Immature natural killer cell (primary cell): ENCODE measurements at regions not wholly inside any gene's neighbourhood (a gene's known extent, or its start where the extent isn't known, plus 50 kb on each side); places are given as distances from the start of the nearest gene placed in this dataset.

Source experiments
- DNase-seq, 3 donors: peaks; one replicate each; pipeline ENCODE4 v3.0.0; 2022; ENCODE audit warnings: mixed read lengths in 1 of 3
- H3K27ac Mint-ChIP-seq, 6 donors: one replicate each; pipeline ENCODE4 v1.8.0; 2020; ENCODE audit warnings: mixed read lengths in 6 of 6, mild to moderate bottlenecking in 5 of 6, inconsistent platforms in 4 of 6, moderate library complexity in 3 of 6
- H3K27me3 Mint-ChIP-seq, 3 donors: one replicate each; pipeline ENCODE4 v1.8.0; 2020 to 2021; ENCODE audit warnings: low read depth in 3 of 3, mild to moderate bottlenecking in 3 of 3, mixed read lengths in 3 of 3, moderate library complexity in 3 of 3, inconsistent platforms in 1 of 3
- H3K36me3 Mint-ChIP-seq, 3 donors: one replicate each; pipeline ENCODE4 v1.8.0; 2020; ENCODE audit warnings: mixed read lengths in 3 of 3, inconsistent platforms in 2 of 3, mild to moderate bottlenecking in 2 of 3
- H3K4me1 Mint-ChIP-seq, 2 donors: one replicate each; pipeline ENCODE4 v1.8.0; 2020; ENCODE audit warnings: inconsistent platforms in 2 of 2, mild to moderate bottlenecking in 2 of 2, mixed read lengths in 2 of 2, moderate library complexity in 1 of 2
- H3K4me3 Mint-ChIP-seq, 5 donors: one replicate each; pipeline ENCODE4 v1.8.0; 2020; ENCODE audit warnings: mild to moderate bottlenecking in 5 of 5, mixed read lengths in 5 of 5, inconsistent platforms in 3 of 5, moderate library complexity in 3 of 5
- H3K9me3 Mint-ChIP-seq, 6 donors: one replicate each; pipeline ENCODE4 v1.8.0; 2020; ENCODE audit warnings: mild to moderate bottlenecking in 6 of 6, mixed read lengths in 6 of 6, inconsistent platforms in 4 of 6, moderate library complexity in 3 of 6

DNA sequence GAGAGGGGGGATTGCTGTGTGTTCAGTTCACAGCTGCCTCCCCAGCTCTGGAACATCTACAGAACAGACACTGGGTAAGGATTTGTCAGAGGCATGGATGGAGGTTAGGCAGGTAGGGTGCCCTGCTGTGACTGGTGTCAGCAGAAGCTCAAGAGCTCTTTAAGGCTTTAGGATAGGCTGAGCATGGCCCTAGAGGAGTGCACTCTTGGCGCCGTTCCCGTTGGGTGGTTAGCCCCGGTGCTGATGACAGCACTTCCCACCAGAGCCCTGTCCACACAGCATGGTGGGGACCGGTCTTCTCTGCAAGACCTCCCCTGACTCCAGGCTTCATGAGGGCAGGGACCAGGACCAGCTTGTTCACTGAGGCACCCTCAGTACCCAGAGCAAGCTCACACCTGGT is 262.0 kb downstream of the BMP7 start:
- no peak for DNase-seq
- H3K36me3 Mint-ChIP-seq: no peaks in the 10 kb centered on the region
- peaks cover 6 to 7% (median 6%) of the 10 kb centered on the region in 3 donors for H3K27me3 Mint-ChIP-seq
- no peaks in the 10 kb centered on the region for H3K9me3 Mint-ChIP-seq
- H3K4me1 Mint-ChIP-seq: no peaks in the 10 kb centered on the region
- no peak overlapping the region for H3K27ac Mint-ChIP-seq
- no peak overlapping the region for H3K4me3 Mint-ChIP-seq

DNA sequence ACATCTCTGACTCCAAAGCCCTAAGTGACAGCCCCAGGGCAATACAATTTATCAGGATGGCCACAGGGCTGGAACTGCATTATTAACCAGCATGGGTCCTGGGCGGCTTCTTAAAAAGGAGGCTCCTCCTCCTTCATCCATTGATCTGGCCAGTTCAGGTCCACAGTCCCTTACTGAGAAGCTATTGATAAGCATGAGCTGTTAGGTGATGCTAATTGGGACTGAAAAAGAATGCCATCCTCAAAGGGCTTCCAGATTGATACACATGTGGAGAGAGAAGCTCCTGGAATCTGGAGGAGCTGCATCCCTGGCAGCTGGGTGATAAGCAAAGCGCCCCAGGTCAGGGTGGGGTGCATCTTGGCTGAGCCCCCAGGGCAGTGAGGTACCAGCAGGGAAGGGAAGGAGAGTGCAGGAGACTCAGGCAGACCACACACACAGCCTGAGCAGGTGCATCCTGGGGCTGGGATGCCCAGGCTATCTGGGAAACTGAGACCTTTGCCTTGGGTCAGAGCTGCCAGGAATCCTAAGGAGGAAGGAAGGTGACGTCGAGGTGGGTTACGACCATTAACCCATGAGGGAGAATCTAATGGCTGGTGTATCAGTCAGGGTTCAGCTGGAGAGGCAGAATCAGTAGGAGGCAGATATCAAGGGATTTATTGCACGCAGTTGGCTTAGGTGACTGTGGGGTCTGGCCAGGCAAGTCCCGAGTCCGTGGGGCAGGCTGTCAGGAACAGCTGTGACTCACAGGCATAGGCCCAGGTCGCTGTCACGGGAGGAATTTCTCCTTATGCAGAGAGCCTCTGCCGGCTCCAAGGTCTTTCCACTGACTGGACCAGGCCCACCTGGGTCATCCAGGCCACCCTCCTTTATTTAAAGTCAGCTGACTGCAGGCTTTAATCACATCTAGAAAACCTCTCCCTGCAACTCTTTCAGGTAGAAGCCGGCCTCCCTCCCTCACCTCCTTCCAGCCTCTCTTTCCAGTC is 261.2 kb downstream of the BMP7 start:
- Mint-ChIP-seq H3K27ac (no peak overlapping the region), H3K9me3 (no peaks in the 10 kb centered on the region), H3K4me1 (no peaks in the 10 kb centered on the region), H3K27me3 (peaks cover 6 to 12% (median 7%) of the 10 kb centered on the region in 3 donors), H3K4me3 (no peak overlapping the region), H3K36me3 (no peaks in the 10 kb centered on the region)
- no peak for DNase-seq

DNA sequence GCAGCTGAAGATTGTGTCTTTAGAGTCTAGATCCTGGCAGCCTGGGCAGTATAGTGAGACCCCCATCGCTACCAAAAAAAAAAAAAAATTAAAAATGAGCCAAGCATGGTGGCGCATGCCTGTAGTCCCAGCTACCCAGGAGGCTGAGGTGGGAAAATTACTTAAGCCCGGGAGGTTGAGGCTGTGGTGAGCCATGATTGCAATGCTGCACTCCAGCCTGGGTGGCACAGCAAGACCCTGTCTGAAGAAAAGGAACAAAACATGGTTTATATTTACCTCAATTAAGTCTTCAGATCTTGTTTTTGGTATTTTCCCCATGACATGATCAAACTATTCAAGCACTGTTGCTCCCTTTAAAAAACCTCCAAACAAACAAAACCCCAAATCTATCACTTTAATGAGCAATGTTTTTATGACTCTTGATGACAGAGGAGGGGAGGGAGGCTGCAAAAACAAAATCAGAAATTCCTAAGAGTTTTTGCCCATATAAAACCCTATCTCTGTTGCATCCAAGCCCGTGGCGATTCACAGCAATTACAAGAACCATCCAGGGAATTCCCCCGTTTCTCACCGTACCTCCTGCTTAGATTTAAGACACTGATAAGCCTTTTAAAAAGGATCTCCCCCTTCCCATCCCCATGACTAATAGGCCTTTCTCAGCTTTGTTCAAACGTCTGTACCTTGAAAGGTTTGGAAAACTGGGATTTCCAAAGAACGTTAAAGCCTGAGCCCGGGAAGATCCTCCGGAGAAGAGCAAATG is 259.9 kb downstream of the BMP7 start:
- peaks cover 4 to 13% (median 5%) of the 10 kb centered on the region in 3 donors for H3K27me3 Mint-ChIP-seq
- no peaks in the 10 kb centered on the region for H3K36me3 Mint-ChIP-seq
- H3K4me1 Mint-ChIP-seq: no peaks in the 10 kb centered on the region
- no peak overlapping the region for H3K4me3 Mint-ChIP-seq
- DNase-seq: no peak
- no peak overlapping the region for H3K27ac Mint-ChIP-seq
- H3K9me3 Mint-ChIP-seq: no peaks in the 10 kb centered on the region

DNA sequence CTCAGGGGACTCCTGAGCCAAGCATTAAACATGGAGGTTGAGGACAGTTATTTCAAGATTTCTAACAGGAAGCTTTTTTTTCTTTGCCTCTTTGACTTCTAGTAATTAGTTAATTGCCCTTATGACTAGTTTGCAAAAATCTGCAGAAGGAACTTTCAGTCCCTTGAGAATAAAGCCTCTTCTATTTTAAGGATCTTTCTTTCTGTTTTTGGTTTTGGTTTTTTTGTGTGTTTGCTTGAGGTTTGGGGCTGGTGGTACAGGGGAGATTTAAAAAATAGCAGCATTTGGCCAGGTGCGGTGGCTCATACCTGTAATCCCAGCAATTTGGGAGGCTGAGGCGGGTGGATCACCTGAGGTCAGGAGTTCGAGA is 259.3 kb downstream of the BMP7 start:
- Mint-ChIP-seq H3K9me3 (no peaks in the 10 kb centered on the region), H3K36me3 (no peaks in the 10 kb centered on the region), H3K4me3 (no peak overlapping the region), H3K27me3 (peaks cover 3 to 13% (median 3%) of the 10 kb centered on the region in 3 donors), H3K4me1 (no peaks in the 10 kb centered on the region), H3K27ac (no peak overlapping the region)
- DNase-seq: no peak

DNA sequence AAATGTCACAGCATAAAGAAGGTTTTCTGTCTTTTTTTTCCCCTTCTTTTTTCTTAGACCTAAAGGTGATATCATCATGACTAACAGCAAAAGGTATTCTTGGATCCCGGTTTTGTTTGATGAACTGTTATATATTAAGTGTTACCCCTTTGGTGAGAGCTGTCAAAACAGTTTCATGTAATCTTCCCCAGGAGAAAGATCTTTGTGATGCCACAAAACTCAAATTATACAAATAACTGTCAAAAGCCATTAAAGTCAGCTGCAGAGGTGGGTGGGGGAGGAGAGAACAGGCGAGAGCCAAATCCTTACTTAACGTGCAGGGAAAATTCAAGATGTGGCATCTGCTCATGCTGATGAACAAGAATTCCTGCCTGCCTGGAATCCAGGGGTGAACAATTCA is 258.2 kb downstream of the BMP7 start:
- no peak overlapping the region for H3K27ac Mint-ChIP-seq
- peaks cover 3 to 13% (median 3%) of the 10 kb centered on the region in 3 donors for H3K27me3 Mint-ChIP-seq
- H3K9me3 Mint-ChIP-seq: no peaks in the 10 kb centered on the region
- no peak overlapping the region for H3K4me3 Mint-ChIP-seq
- no peak for DNase-seq
- H3K36me3 Mint-ChIP-seq: no peaks in the 10 kb centered on the region
- H3K4me1 Mint-ChIP-seq: no peaks in the 10 kb centered on the region

DNA sequence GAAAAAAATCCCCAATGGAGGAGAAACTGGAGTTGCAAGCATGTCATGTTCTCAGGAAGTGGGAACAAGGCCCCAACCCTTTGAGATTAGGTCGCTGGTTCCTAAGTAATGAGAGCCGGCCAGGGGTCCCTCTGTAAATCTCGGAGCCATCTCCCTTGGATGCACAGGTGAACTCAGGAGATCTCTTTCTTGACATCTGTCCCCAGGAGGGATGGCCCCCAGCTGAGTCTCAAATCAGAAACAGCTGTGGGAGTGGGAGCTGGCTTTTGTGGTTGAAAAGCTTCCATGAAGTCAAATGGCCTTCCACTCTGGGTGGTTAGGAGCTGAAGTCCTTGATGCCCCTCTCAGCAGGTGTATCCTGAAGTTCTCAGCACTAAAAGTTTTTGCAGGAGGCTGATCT is 257.1 kb downstream of the BMP7 start:
- no peak overlapping the region for H3K27ac Mint-ChIP-seq
- no peaks in the 10 kb centered on the region for H3K4me1 Mint-ChIP-seq
- peaks cover 3 to 9% (median 6%) of the 10 kb centered on the region in 3 donors for H3K27me3 Mint-ChIP-seq
- H3K36me3 Mint-ChIP-seq: no peaks in the 10 kb centered on the region
- DNase-seq: no peak
- H3K4me3 Mint-ChIP-seq: no peak overlapping the region
- H3K9me3 Mint-ChIP-seq: no peaks in the 10 kb centered on the region

DNA sequence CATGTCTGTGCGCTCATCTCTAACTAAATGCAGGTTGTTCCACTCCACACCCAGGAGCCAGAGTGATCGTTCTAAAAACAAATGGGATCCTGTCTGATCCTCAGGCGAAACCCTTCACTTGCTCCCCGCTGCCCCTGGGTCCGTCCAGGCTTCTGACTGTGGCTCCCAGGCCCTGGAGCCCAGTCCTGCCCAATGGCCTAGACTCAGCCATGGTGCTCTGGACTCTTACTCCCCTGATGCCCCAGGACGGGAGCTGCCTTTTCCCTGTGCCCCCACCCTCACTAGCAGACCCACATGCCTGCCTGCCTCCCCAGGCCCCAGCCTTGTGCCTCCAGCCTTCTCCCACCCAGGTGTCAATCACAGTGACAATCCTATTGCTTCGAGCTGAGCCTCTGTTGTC is 256.7 kb downstream of the BMP7 start:
- Mint-ChIP-seq H3K9me3 (no peaks in the 10 kb centered on the region), H3K4me3 (no peak overlapping the region), H3K36me3 (no peaks in the 10 kb centered on the region), H3K27me3 (peaks cover 3 to 12% (median 6%) of the 10 kb centered on the region in 3 donors), H3K4me1 (no peaks in the 10 kb centered on the region), H3K27ac (no peak overlapping the region)
- DNase-seq: no peak

DNA sequence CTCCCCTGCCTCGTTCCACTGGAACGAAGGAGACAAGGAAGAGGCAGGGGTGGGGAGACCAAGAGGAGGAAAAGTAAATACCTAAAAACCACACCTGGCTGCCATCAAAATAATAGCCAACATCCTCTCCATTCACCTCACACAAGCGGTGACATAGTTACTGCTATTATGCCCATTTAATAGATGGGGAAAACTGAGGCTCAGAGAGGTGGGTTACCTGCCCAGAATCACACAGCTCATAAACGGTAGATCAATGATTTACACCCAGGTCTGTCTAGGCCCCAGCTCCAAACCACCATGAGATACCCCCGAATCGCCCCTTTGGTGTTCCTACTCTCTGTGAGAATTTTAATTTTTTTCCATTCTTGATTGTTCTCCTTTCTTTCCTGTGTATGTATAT is 253.8 kb downstream of the BMP7 start:
- Mint-ChIP-seq H3K27ac (no peak overlapping the region), H3K4me1 (no peaks in the 10 kb centered on the region), H3K27me3 (peaks cover 1 to 11% (median 6%) of the 10 kb centered on the region in 3 donors), H3K9me3 (no peaks in the 10 kb centered on the region), H3K36me3 (no peaks in the 10 kb centered on the region), H3K4me3 (no peak overlapping the region)
- no peak for DNase-seq

DNA sequence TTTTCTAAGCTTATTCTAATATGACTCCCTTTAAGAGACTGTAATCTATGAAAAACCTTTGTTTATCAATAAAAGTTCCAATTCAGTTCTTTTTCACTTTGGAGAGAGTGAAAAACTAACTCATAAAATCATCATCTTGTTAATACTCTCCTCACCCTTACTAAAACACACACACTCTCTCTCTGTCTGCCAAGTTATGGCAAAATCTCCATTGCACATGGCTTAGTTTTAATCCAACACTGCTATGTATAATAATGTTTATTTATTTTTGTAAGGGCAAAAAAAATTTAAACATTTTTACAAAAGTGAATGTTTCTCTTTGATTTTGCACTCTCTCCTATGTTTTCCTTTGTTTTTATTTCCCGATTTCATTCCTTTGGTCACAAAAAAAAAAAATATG is 253.2 kb downstream of the BMP7 start:
- DNase-seq: no peak
- Mint-ChIP-seq H3K36me3 (no peaks in the 10 kb centered on the region), H3K4me3 (no peak overlapping the region), H3K27ac (no peak overlapping the region), H3K4me1 (no peaks in the 10 kb centered on the region), H3K27me3 (peaks cover 1 to 11% (median 6%) of the 10 kb centered on the region in 3 donors), H3K9me3 (no peaks in the 10 kb centered on the region)

DNA sequence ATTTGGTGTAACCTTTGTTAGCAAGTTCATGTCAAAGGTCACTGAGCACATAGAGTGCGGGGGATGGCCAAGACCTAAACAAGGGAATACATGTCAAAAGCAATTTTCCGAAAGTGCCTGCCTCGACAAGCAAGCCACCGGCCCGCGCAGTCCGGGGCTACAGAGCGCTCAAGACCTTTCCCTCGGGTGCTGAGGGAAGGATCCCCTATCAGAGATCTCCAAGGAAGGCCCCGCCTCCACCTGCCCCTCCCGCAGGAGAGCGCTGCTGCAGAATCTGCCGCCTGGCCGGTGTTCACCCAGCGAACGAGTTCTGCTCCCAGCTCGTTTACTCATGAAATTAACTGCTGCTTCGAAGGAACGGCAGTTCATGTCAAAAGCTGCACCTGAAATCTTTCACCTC is 252.7 kb downstream of the BMP7 start:
- H3K36me3 Mint-ChIP-seq: no peaks in the 10 kb centered on the region
- H3K4me1 Mint-ChIP-seq: no peaks in the 10 kb centered on the region
- no peaks in the 10 kb centered on the region for H3K9me3 Mint-ChIP-seq
- H3K4me3 Mint-ChIP-seq: no peak overlapping the region
- no peak for DNase-seq
- H3K27ac Mint-ChIP-seq: no peak overlapping the region
- peaks cover 1 to 11% (median 6%) of the 10 kb centered on the region in 3 donors for H3K27me3 Mint-ChIP-seq

DNA sequence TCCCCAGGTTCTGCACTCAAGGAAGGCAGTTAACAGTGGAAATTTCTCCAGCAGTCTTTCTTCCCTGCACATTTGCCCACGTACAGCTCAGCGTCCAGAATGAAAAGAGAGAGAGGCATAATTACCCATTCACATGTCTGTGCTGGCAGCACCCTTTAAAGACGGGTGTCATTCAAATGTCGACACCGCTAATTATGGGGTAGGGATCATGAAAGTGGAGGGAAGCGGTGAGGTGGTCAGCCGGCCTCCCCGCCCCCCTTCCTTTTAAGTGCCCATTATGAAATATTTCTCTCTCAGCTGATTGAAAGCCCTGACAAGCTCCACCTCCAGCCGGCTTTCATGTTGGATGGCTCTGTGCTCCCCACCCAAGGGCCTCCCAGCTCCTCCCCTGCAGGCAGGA is 246.1 kb downstream of the BMP7 start:
- Mint-ChIP-seq H3K36me3 (no peaks in the 10 kb centered on the region), H3K4me1 (no peaks in the 10 kb centered on the region), H3K27ac (no peak overlapping the region), H3K27me3 (peaks cover 1 to 10% (median 7%) of the 10 kb centered on the region in 3 donors), H3K9me3 (no peaks in the 10 kb centered on the region), H3K4me3 (no peak overlapping the region)
- no peak for DNase-seq

DNA sequence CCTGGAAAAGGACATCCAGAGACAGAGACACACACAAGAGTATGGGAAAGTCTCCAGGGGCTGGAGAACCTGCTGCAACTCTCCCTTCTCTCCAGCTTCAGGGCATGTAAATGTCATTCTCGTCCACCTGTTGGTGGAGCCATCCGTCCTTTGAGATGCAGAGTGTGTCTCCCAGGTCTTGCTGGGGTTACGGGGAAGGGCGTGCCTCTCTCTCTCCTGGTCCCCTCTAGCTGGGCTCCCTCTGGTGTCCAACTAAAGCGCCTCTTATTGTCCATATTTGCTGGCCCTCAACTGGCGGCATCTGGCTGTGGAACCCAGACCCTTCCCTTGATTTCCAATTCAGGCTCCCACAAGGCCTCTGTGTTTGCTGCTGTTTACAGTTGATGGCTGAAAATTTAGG is 244.1 kb downstream of the BMP7 start:
- Mint-ChIP-seq H3K9me3 (no peaks in the 10 kb centered on the region), H3K27ac (no peak overlapping the region), H3K36me3 (no peaks in the 10 kb centered on the region), H3K27me3 (peaks cover 1 to 10% (median 8%) of the 10 kb centered on the region in 3 donors), H3K4me3 (no peak overlapping the region), H3K4me1 (no peaks in the 10 kb centered on the region)
- no peak for DNase-seq

DNA sequence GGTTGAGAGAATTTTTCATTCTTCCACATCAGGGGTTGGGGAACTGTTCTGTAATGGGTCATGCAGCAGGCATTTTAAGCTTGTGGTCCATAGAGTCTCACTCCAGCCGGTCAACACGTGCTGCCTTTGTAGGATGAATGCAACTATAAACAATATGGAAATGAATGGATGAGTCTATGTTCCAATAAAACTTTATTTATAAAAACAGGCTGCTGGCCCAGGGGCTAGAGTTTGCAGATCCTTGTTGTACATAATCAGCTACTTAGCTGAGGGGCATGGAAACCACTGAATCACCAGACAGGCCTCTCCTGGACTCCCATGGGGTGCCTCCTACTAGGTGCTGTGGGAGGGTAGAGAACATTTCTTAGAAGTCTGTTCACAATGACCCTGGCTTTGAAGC is 243.4 kb downstream of the BMP7 start:
- no peaks in the 10 kb centered on the region for H3K36me3 Mint-ChIP-seq
- H3K4me1 Mint-ChIP-seq: no peaks in the 10 kb centered on the region
- no peak overlapping the region for H3K27ac Mint-ChIP-seq
- no peak for DNase-seq
- H3K9me3 Mint-ChIP-seq: peaks cover 0 to 2% (median 0%) of the 10 kb centered on the region in 6 donors
- peaks cover 1 to 13% (median 8%) of the 10 kb centered on the region in 3 donors for H3K27me3 Mint-ChIP-seq
- no peak overlapping the region for H3K4me3 Mint-ChIP-seq

DNA sequence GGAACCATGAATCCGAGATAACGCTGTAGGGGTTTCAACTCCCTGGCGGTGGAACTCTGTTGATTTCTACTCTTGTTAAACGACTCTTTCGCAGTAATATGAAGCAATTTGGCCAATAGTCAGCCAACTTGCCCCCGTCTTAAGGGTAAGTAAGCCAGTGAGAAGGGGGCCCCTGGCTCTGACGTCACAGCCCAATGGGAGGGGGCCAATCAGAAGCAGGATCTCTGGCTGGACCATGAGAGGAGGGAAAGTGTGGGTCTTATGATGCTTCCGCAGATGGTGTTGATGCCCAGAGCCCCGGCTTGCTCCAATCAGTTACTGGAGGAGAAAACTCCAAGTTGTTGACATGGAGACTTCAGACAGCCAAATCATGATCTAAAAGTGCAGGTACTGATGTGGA is 242.4 kb downstream of the BMP7 start:
- Mint-ChIP-seq H3K4me3 (no peak overlapping the region), H3K27me3 (peaks cover 1 to 22% (median 8%) of the 10 kb centered on the region in 3 donors), H3K36me3 (no peaks in the 10 kb centered on the region), H3K4me1 (no peaks in the 10 kb centered on the region), H3K27ac (no peak overlapping the region), H3K9me3 (peaks cover 0 to 2% (median 0%) of the 10 kb centered on the region in 6 donors)
- no peak for DNase-seq
